COLO668 (cell line): ENCODE measurements at regions not wholly inside any gene's neighbourhood (a gene's known extent, or its start where the extent isn't known, plus 50 kb on each side); places are given as distances from the start of the nearest gene placed in this dataset.
A peak's percentile ranks its signal among the peaks of the same experiment; 100 is the strongest.
"Not testable (repeated sequence)": the region's sequence is repeated elsewhere in the genome, so short reads cannot be mapped to it uniquely, and the experiment has no call there.

Experiments used
- DNase-seq: peaks from one replicate; lab custom pipeline; 2025; ENCODE audit not compliant: unreplicated experiment; lab: John Stamatoyannopoulos, UW

GRCh38 chr11:60592601-60593000 is 77.4 kb downstream of the MS4A13 start:
- no peak for DNase-seq

- no peak for DNase-seq
Measured at GRCh38 chr11:60594998-60595642, 79.9 kb downstream of the MS4A13 start.

GRCh38 chr11:60607483-60607882 is 91.9 kb upstream of the MS4A8 start:
- no peak for DNase-seq

GRCh38 chr11:60609632-60610031 is 89.8 kb upstream of the MS4A8 start:
- no peak for DNase-seq

- no peak for DNase-seq
Measured at GRCh38 chr11:60610702-60611101, 88.7 kb upstream of the MS4A8 start.

- DNase-seq: no peak
Measured at GRCh38 chr11:60615497-60615896, 83.9 kb upstream of the MS4A8 start.

- DNase-seq: not testable (repeated sequence)
Measured at GRCh38 chr11:60621940-60622339, 77.5 kb upstream of the MS4A8 start.

GRCh38 chr11:60622776-60623175 is 76.6 kb upstream of the MS4A8 start:
- DNase-seq: not testable (repeated sequence)

- DNase-seq: peak; percentile 20
Measured at GRCh38 chr11:60625262-60625661, 74.2 kb upstream of the MS4A8 start.

- DNase-seq: no peak
Measured at GRCh38 chr11:60629399-60629798, 70.0 kb upstream of the MS4A8 start.

- DNase-seq: no peak
Measured at GRCh38 chr11:60631944-60632343, 67.5 kb upstream of the MS4A8 start.

GRCh38 chr11:60633645-60634044 is 65.8 kb upstream of the MS4A8 start:
- DNase-seq: no peak

- DNase-seq: no peak
Measured at GRCh38 chr11:60634126-60634525, 65.3 kb upstream of the MS4A8 start.

GRCh38 chr11:60641940-60642339 is 57.5 kb upstream of the MS4A8 start:
- DNase-seq: no peak

GRCh38 chr11:60647087-60647486 is 52.3 kb upstream of the MS4A8 start:
- DNase-seq: no peak
